Neuronal stem cell (in vitro differentiated cells): ENCODE measurements at regions not wholly inside any gene's neighbourhood (a gene's known extent, or its start where the extent isn't known, plus 50 kb on each side); places are given as distances from the start of the nearest gene placed in this dataset.

Experiments
- DNase-seq: peaks from one replicate; pipeline ENCODE4 v3.0.0-alpha.2; 2013; ENCODE audit warnings: low spot score
- H2AFZ ChIP-seq: one replicate; pipeline ENCODE4 v1.6.1; 2013; ENCODE audit warnings: mild to moderate bottlenecking, low read length, inconsistent platforms
- H2AK5ac ChIP-seq: 2 replicates; pipeline ENCODE4 v1.6.1; 2013; ENCODE audit warnings: low read depth, mild to moderate bottlenecking, inconsistent platforms, low read length, moderate library complexity, mixed read lengths
- H2BK120ac ChIP-seq: 2 replicates; pipeline ENCODE4 v1.6.1; 2013; ENCODE audit warnings: low read depth, mild to moderate bottlenecking, inconsistent platforms, low read length, moderate library complexity, mixed read lengths
- H2BK12ac ChIP-seq: one replicate; pipeline ENCODE4 v1.6.1; 2013; ENCODE audit warnings: low read length, inconsistent platforms
- H2BK15ac ChIP-seq: 2 replicates; pipeline ENCODE4 v1.6.1; 2013; ENCODE audit warnings: mild to moderate bottlenecking, low read length, inconsistent platforms, mixed read lengths
- H2BK5ac ChIP-seq: one replicate; pipeline ENCODE4 v1.6.1; 2013; ENCODE audit warnings: inconsistent platforms, mild to moderate bottlenecking, low read length, moderate library complexity
- H3K14ac ChIP-seq: one replicate; pipeline ENCODE4 v1.6.1; 2013; ENCODE audit warnings: low read length, inconsistent platforms
- H3K18ac ChIP-seq: 2 replicates; pipeline ENCODE4 v1.6.1; 2013; ENCODE audit warnings: low read length, inconsistent platforms
- H3K23ac ChIP-seq: 2 replicates; pipeline ENCODE4 v1.6.1; 2013; ENCODE audit warnings: low read depth, mild to moderate bottlenecking, mixed read lengths, low read length, inconsistent platforms; ENCODE audit not compliant: poor library complexity
- H3K27ac ChIP-seq: replicated peaks from 3 replicates; pipeline ENCODE4 v1.5.1; 2013; ENCODE audit warnings: low read length, inconsistent platforms
- H3K27me3 ChIP-seq, 3 experiments: 2 replicates each; pipeline ENCODE4 v1.6.1; 2013; ENCODE audit warnings: low read length in 3 of 3, mild to moderate bottlenecking in 2 of 3, inconsistent platforms in 1 of 3, low read depth in 1 of 3, mixed read lengths in 1 of 3, moderate library complexity in 1 of 3; ENCODE audit not compliant: control insufficient read depth in 3 of 3, insufficient read depth in 3 of 3
- H3K36me3 ChIP-seq, 2 donors: replicated peaks in 1 of 2; 2 replicates each; pipeline ENCODE4 v1.6.1; 2013; ENCODE audit warnings: low read length in 2 of 2; ENCODE audit not compliant: control insufficient read depth in 2 of 2, insufficient read depth in 2 of 2
- H3K4ac ChIP-seq: 2 replicates; pipeline ENCODE4 v1.6.1; 2013; ENCODE audit warnings: inconsistent platforms, mild to moderate bottlenecking, low read length, moderate library complexity
- H3K4me1 ChIP-seq, 2 donors: 1 replicate in 1 of 2; 2 replicates in 1 of 2; pipeline ENCODE4 v1.6.1; 2013; ENCODE audit warnings: low read length in 2 of 2, low read depth in 1 of 2; ENCODE audit not compliant: control insufficient read depth in 2 of 2, insufficient read depth in 1 of 2
- H3K4me2 ChIP-seq: one replicate; pipeline ENCODE4 v1.6.1; 2013; ENCODE audit warnings: mild to moderate bottlenecking, low read length, inconsistent platforms; ENCODE audit not compliant: insufficient read depth, poor library complexity, severe bottlenecking
- H3K4me3 ChIP-seq, 2 donors: 2 replicates each; pipeline ENCODE4 v1.5.1; 2013; ENCODE audit warnings: low read length in 2 of 2, mild to moderate bottlenecking in 2 of 2, inconsistent platforms in 1 of 2, moderate library complexity in 1 of 2
- H3K79me1 ChIP-seq: one replicate; pipeline ENCODE4 v1.6.1; 2013; ENCODE audit warnings: low read depth, mild to moderate bottlenecking, inconsistent platforms, low read length, moderate library complexity
- H3K9ac ChIP-seq: one replicate; pipeline ENCODE4 v1.6.1; 2013; ENCODE audit warnings: mild to moderate bottlenecking, low read depth, low read length, inconsistent platforms; ENCODE audit not compliant: poor library complexity
- H3K9me3 ChIP-seq, 2 donors: replicated peaks in 1 of 2; 2 replicates each; pipeline versions ENCODE3 to v1.6.1; 2013; ENCODE audit warnings: low read length in 2 of 2, mild to moderate bottlenecking in 2 of 2, inconsistent platforms in 1 of 2, low read depth in 1 of 2, mixed read lengths in 1 of 2, moderate library complexity in 1 of 2; ENCODE audit not compliant: control insufficient read depth in 2 of 2, insufficient read depth in 1 of 2
- H4K8ac ChIP-seq: one replicate; pipeline ENCODE4 v1.6.1; 2013; ENCODE audit warnings: low read depth, mild to moderate bottlenecking, inconsistent platforms, low read length, moderate library complexity
- H4K91ac ChIP-seq: one replicate; pipeline ENCODE4 v1.6.1; 2013; ENCODE audit warnings: low read length, low read depth, mild to moderate bottlenecking, inconsistent platforms; ENCODE audit not compliant: poor library complexity
- WGBS, 2 donors: extraction: QIAGEN DNeasy Blood & Tissue Kit; methylation state at CpG; one replicate each; pipeline ENCODE4 v1.1.7; 2013; ENCODE audit warnings: missing lambda C conversion rate in 2 of 2, mixed read lengths in 1 of 2; ENCODE audit not compliant: insufficient read length in 2 of 2, insufficient replicate concordance in 1 of 2; ENCODE audit errors: extremely low coverage in 2 of 2; 5-methylcytosine and 5-hydroxymethylcytosine counted together

DNA sequence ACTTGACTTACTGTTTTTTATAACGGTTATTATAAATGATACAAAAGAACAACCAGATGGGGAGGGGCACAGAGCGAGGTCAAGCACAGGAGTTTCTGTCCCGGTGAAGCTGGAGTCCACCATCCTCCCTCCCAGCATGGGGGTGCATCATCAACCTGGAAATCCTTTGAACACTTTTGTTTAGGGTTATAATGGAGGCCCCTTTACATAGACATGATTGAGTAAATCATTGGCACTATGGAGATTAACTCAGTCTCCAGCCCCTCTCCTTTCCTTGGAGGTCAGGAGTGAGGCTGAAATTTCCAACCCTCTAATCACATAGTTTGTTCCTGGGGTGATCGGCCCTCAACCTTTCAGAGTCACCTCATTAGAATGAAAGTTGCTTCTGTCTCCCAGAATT is 71.8 kb upstream of the ANKEF1 start:
- Histone ChIP-seq H3K4ac (no peak overlapping the region), H2BK120ac (no peak overlapping the region), H2BK12ac (no peak overlapping the region), H3K23ac (no peak overlapping the region), H2BK5ac (no peak overlapping the region), H3K14ac (no peak overlapping the region), H3K4me1 (peaks cover 0 to 6% of the 10 kb centered on the region in 2 donors), H4K8ac (no peak overlapping the region), H3K27ac (no peak overlapping the region), H2AK5ac (no peak overlapping the region), H2BK15ac (no peak overlapping the region), H3K4me3 (no peak overlapping the region), H3K36me3 (no peaks in the 10 kb centered on the region), H2AFZ (no peak overlapping the region), H3K4me2 (no peak overlapping the region), H3K27me3 (no peaks in the 10 kb centered on the region), H4K91ac (no peak overlapping the region), H3K9ac (no peak overlapping the region), H3K9me3 (no peaks in the 10 kb centered on the region), H3K18ac (no peak overlapping the region), H3K79me1 (no peaks in the 10 kb centered on the region)
- WGBS, 2 donors, result no CpG with 5 or more reads among the region's 4 CpGs
- DNase-seq, result no peak

DNA sequence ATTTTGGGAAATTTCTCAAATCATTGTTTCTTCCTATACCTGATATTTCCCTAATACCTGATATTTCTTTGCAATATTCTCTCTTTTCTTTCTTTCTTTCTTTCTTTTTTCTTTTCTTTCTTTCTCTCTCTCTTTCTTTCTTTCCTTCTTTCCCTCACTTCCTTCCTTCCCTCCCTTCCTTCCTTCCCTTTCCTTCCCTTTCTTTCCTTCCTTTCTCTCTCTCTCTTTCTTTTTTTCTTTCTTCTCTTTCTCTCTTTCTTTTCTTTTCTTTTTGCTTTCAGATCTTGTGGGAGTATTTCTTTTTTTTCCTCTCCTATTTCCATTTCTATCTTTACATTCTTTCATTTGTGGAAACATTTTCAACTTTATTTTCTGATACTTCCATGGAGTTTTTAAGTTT is 76.1 kb upstream of the ANKEF1 start:
- Histone ChIP-seq H3K4me2 (no peak overlapping the region), H3K27me3 (no peaks in the 10 kb centered on the region), H2BK15ac (no peak overlapping the region), H3K9ac (no peak overlapping the region), H2BK5ac (no peak overlapping the region), H3K36me3 (no peaks in the 10 kb centered on the region), H3K4me1 (peaks cover 0 to 6% of the 10 kb centered on the region in 2 donors), H3K14ac (no peak overlapping the region), H4K8ac (no peak overlapping the region), H4K91ac (no peak overlapping the region), H3K4me3 (no peak overlapping the region), H2BK12ac (no peak overlapping the region), H3K23ac (no peak overlapping the region), H3K79me1 (no peaks in the 10 kb centered on the region), H2AK5ac (no peak overlapping the region), H3K9me3 (no peaks in the 10 kb centered on the region), H3K27ac (no peak overlapping the region), H3K4ac (no peak overlapping the region), H3K18ac (no peak overlapping the region), H2BK120ac (no peak overlapping the region), H2AFZ (no peak overlapping the region)
- no peak for DNase-seq

- no peak for DNase-seq
- Histone ChIP-seq H3K9ac (no peak overlapping the region), H3K14ac (no peak overlapping the region), H3K9me3 (no peaks in the 10 kb centered on the region), H3K4me1 (no peaks in the 10 kb centered on the region), H3K27ac (no peak overlapping the region), H3K79me1 (no peaks in the 10 kb centered on the region), H2BK12ac (no peak overlapping the region), H3K4me2 (no peak overlapping the region), H3K27me3 (no peaks in the 10 kb centered on the region), H3K23ac (no peak overlapping the region), H4K91ac (no peak overlapping the region), H3K4ac (no peak overlapping the region), H2BK15ac (no peak overlapping the region), H3K4me3 (no peak overlapping the region), H2BK120ac (no peak overlapping the region), H3K18ac (no peak overlapping the region), H3K36me3 (no peaks in the 10 kb centered on the region), H2BK5ac (no peak overlapping the region), H4K8ac (no peak overlapping the region), H2AFZ (no peak overlapping the region), H2AK5ac (no peak overlapping the region)
- WGBS, 2 donors, result no CpG with 5 or more reads among the region's 3 CpGs
Measured at GRCh38 chr20:9955646-9956045, 79.1 kb upstream of the ANKEF1 start.

DNA sequence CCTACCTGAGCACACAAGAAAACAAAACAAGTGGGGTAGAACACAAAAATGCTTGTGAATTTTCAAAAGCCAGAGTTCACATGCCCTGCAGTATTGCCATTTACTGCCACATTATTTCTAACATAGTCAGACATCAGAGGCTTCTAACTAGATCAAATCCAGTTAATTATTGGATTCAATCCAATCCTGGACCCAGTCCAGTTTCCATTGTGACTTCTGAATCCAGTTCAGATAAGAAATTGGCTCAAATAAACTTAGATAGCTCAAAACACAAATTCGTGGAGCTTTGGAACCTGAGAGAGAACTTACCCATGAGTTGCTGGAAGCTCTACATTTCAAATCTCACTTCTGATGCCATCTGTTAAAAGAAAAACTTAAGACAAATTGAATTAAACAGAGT is 85.2 kb upstream of the ANKEF1 start:
- H2BK15ac ChIP-seq, result no peak overlapping the region

More for the DNA sequence above, 85.2 kb upstream of the ANKEF1 start:
- H3K4me3 ChIP-seq, result no peak overlapping the region
- no peak for DNase-seq
- no peak overlapping the region for H2AFZ ChIP-seq
- H4K91ac ChIP-seq, result no peak overlapping the region
- H3K4me2 ChIP-seq, result no peak overlapping the region
- H3K14ac ChIP-seq, result no peak overlapping the region
- H2BK120ac ChIP-seq, result no peak overlapping the region
- no peaks in the 10 kb centered on the region for H3K36me3 ChIP-seq
- H3K4me1 ChIP-seq, result no peaks in the 10 kb centered on the region
- no peak overlapping the region for H2AK5ac ChIP-seq
- no peak overlapping the region for H4K8ac ChIP-seq
- WGBS, 2 donors, result no CpG with 5 or more reads among the region's 1 CpG
- H3K9ac ChIP-seq, result no peak overlapping the region
- no peaks in the 10 kb centered on the region for H3K79me1 ChIP-seq
- no peaks in the 10 kb centered on the region for H3K9me3 ChIP-seq
- no peaks in the 10 kb centered on the region for H3K27me3 ChIP-seq
- no peak overlapping the region for H3K18ac ChIP-seq
- no peak overlapping the region for H2BK5ac ChIP-seq
- no peak overlapping the region for H2BK12ac ChIP-seq
- H3K4ac ChIP-seq, result no peak overlapping the region
- H3K27ac ChIP-seq, result no peak overlapping the region
- H3K23ac ChIP-seq, result no peak overlapping the region
